A549 (cell line): ENCODE measurements at regions not wholly inside any gene's neighbourhood (a gene's known extent, or its start where the extent isn't known, plus 50 kb on each side); places are given as distances from the start of the nearest gene placed in this dataset.

Source experiments
- CEBPB ChIP-seq, 2 experiments: fragments of >200 bp in 1 of 2; sonication (Bioruptor Twin) in 1 of 2; formaldehyde crosslinking in 1 of 2; IDR thresholded peaks; 2 replicates each; pipeline ENCODE4 v1.6.1; 2012 to 2016
- CTCF ChIP-seq: fragments of >200 bp; sonication (Bioruptor Twin); formaldehyde crosslinking; IDR thresholded peaks from 3 replicates; pipeline ENCODE4 v1.5.1; 2016
- EP300 ChIP-seq, 2 experiments: fragments of >200 bp; sonication (Bioruptor Twin); formaldehyde crosslinking; IDR thresholded peaks; 2 replicates in 1 of 2; 3 replicates in 1 of 2; pipeline ENCODE4 v1.6.1; 2016 to 2017
- JUNB ChIP-seq: fragments of >200 bp; sonication (Bioruptor Twin); formaldehyde crosslinking; IDR thresholded peaks from 2 replicates; pipeline ENCODE4 v1.6.1; 2016
- KDM5A ChIP-seq: fragments of 200-600 bp; sonication (generic); IDR thresholded peaks from 2 replicates; pipeline ENCODE4 v1.6.1; 2016; ENCODE audit warnings: antibody characterized with exemption, mild to moderate bottlenecking
- MAFK ChIP-seq: fragments of 450-650 bp; IDR thresholded peaks from 2 replicates; pipeline ENCODE4 v1.6.1; 2014; ENCODE audit not compliant: partially characterized antibody
- MAZ ChIP-seq: fragments of 150-350 bp; IDR thresholded peaks from 2 replicates; pipeline ENCODE4 v1.6.1; 2014; ENCODE audit warnings: antibody characterized with exemption, low read depth, low read length, borderline replicate concordance
- POLR2A ChIP-seq: IDR thresholded peaks from 2 replicates; pipeline ENCODE4 v1.6.1; 2012; ENCODE audit warnings: mild to moderate bottlenecking, low read length
- REST ChIP-seq: fragments of 200-600 bp; sonication (generic); IDR thresholded peaks from 2 replicates; pipeline ENCODE4 v1.6.1; 2016; ENCODE audit warnings: antibody characterized with exemption, mild to moderate bottlenecking, moderate library complexity
- SMC3 ChIP-seq: fragments of >200 bp; sonication (Bioruptor Twin); formaldehyde crosslinking; IDR thresholded peaks from 3 replicates; pipeline ENCODE4 v1.6.1; 2018; ENCODE audit warnings: inconsistent platforms
- TP53 ChIP-seq: fragments of 250-450 bp; sonication (Bioruptor Pico); IDR thresholded peaks from 2 replicates; pipeline ENCODE4 v1.5.0; 2021; ENCODE audit warnings: mild to moderate bottlenecking, moderate library complexity
- USF2 ChIP-seq: fragments of 450-650 bp; IDR thresholded peaks from 2 replicates; pipeline ENCODE4 v1.6.1; 2014; ENCODE audit warnings: antibody characterized with exemption

- no peak for TF ChIP-seq CTCF
- no peak for TF ChIP-seq REST
- TF ChIP-seq KDM5A, result no peak
- TF ChIP-seq POLR2A, result no peak
- TF ChIP-seq EP300 (IDR thresholded peaks at IDR 0.05), result no peak
- TF ChIP-seq CEBPB (IDR thresholded peaks at IDR 0.05), result no peak
- TF ChIP-seq MAZ, result no peak
- no peak for TF ChIP-seq USF2
- no peak for TF ChIP-seq MAFK
- no peak for TF ChIP-seq JUNB
- TF ChIP-seq SMC3, result no peak
- no peak for TF ChIP-seq TP53 (CRISPR knock-in tag)
Measured at GRCh38 chr13:47327861-47328260, 431.0 kb upstream of the HTR2A start.
